Osteocyte (in vitro differentiated cells): ENCODE measurements at regions not wholly inside any gene's neighbourhood (a gene's known extent, or its start where the extent isn't known, plus 50 kb on each side); places are given as distances from the start of the nearest gene placed in this dataset.
"Not testable (repeated sequence)": the region's sequence is repeated elsewhere in the genome, so short reads cannot be mapped to it uniquely, and the experiment has no call there.

Experiments used
- DNase-seq: peaks from one replicate; pipeline ENCODE4 v3.0.0; 2021; ENCODE audit warnings: mixed read lengths; ENCODE audit not compliant: unreplicated experiment; ENCODE audit errors: extremely low spot score
- H3K27ac Mint-ChIP-seq: one replicate; pipeline ENCODE4 v1.8.0; 2021; ENCODE audit warnings: mild to moderate bottlenecking, mixed read lengths; ENCODE audit not compliant: unreplicated experiment
- H3K27me3 Mint-ChIP-seq: one replicate; pipeline ENCODE4 v1.8.0; 2021; ENCODE audit warnings: mixed read lengths; ENCODE audit not compliant: unreplicated experiment
- H3K36me3 Mint-ChIP-seq: one replicate; pipeline ENCODE4 v1.8.0; 2021; ENCODE audit warnings: mixed read lengths; ENCODE audit not compliant: unreplicated experiment
- H3K4me1 Mint-ChIP-seq: one replicate; pipeline ENCODE4 v1.8.0; 2021; ENCODE audit warnings: mixed read lengths; ENCODE audit not compliant: unreplicated experiment
- H3K4me3 Mint-ChIP-seq: one replicate; pipeline ENCODE4 v1.8.0; 2021; ENCODE audit warnings: mild to moderate bottlenecking, moderate library complexity, mixed read lengths; ENCODE audit not compliant: unreplicated experiment
- H3K9me3 Mint-ChIP-seq: one replicate; pipeline ENCODE4 v1.8.0; 2021; ENCODE audit warnings: mixed read lengths; ENCODE audit not compliant: unreplicated experiment
- TF ChIP-seq, protein P1 (sequence below): fragments of 200-600 bp; sonication (generic); IDR thresholded peaks from 2 replicates; pipeline ENCODE4 v1.5.0; 2021; ENCODE audit warnings: antibody characterized with exemption, mild to moderate bottlenecking, moderate library complexity

DNA sequence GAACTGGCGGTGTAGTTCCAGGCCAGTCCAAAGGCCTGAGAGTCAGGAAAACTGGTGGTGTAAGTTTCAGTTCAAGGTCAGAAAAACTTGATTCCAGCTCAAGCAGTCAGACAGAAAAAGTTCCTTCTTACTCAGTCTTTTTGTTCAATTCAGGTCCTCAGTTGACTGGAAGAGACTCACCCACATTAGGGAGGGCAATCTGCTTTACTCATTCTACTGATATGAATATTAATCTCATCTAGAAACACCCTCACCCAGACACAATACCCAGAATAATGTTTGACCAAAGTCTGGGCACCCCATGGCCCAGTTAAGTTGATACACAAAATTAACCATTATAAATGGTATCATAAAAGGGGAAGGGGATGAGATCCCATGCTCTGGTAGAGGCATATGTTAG is 50.1 kb upstream of the LTA4H start:
- no peak overlapping the region for H3K27ac Mint-ChIP-seq

DNA sequence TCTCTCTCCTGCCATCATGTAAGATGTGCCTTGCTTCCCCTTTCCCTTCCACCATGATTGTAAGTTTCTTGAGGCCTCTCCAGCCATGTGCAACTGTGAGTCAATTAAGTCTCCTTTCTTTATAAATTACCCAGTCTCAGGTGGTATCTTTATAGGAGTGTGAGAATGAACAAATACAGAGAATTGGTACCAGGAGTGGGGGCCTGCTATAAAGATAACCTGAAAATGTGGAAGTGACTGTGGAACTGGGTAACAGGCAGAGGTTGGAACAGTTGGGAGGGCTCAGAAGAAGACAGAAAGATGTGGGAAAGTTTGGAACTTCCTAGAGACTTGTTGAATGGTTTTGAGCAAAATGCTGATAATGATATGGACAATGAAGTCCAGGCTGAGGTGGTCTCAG is 50.8 kb upstream of the LTA4H start:
- not testable (repeated sequence) for H3K4me3 Mint-ChIP-seq

More for the DNA sequence above, 50.1 kb upstream of the LTA4H start:
- Mint-ChIP-seq H3K36me3 (no peaks in the 10 kb centered on the region), H3K4me1 (no peaks in the 10 kb centered on the region), H3K4me3 (no peak overlapping the region), H3K27me3 (no peaks in the 10 kb centered on the region), H3K9me3 (peaks cover 5% of the 10 kb centered on the region)
- no peak for DNase-seq
- TF ChIP-seq, protein P1, sequence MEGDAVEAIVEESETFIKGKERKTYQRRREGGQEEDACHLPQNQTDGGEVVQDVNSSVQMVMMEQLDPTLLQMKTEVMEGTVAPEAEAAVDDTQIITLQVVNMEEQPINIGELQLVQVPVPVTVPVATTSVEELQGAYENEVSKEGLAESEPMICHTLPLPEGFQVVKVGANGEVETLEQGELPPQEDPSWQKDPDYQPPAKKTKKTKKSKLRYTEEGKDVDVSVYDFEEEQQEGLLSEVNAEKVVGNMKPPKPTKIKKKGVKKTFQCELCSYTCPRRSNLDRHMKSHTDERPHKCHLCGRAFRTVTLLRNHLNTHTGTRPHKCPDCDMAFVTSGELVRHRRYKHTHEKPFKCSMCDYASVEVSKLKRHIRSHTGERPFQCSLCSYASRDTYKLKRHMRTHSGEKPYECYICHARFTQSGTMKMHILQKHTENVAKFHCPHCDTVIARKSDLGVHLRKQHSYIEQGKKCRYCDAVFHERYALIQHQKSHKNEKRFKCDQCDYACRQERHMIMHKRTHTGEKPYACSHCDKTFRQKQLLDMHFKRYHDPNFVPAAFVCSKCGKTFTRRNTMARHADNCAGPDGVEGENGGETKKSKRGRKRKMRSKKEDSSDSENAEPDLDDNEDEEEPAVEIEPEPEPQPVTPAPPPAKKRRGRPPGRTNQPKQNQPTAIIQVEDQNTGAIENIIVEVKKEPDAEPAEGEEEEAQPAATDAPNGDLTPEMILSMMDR = no peak

DNA sequence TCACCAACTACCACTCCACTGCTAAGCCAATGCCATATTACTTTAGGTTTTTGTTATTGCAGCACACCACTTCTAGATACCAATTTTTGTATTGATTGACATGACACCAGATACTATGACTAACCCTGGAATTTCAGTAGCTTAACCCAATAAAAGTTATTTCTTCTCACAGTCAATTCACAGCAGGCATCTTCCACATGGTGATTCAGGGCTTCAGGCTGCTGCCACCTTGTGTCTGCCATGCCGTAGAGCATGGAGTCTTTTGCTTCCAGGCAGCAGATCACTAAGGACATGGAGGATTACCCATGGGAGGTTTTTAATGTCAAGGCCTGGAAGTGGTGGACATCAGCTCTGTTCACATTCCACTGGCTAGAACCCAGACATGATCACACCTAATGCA is 56.4 kb upstream of the LTA4H start:
- H3K36me3 Mint-ChIP-seq = no peaks in the 10 kb centered on the region
- H3K4me3 Mint-ChIP-seq = no peak overlapping the region
- DNase-seq = no peak
- TF ChIP-seq, protein P1 = no peak
- H3K9me3 Mint-ChIP-seq = peaks cover 13% of the 10 kb centered on the region
- H3K27me3 Mint-ChIP-seq = no peaks in the 10 kb centered on the region
- no peak overlapping the region for H3K27ac Mint-ChIP-seq
- peaks cover 17% of the 10 kb centered on the region for H3K4me1 Mint-ChIP-seq

More for the DNA sequence above, 50.8 kb upstream of the LTA4H start:
- not testable (repeated sequence) for H3K4me1 Mint-ChIP-seq, DNase-seq, H3K36me3 Mint-ChIP-seq, H3K27me3 Mint-ChIP-seq, H3K27ac Mint-ChIP-seq
- H3K9me3 Mint-ChIP-seq = peaks cover 12% of the 10 kb centered on the region

DNA sequence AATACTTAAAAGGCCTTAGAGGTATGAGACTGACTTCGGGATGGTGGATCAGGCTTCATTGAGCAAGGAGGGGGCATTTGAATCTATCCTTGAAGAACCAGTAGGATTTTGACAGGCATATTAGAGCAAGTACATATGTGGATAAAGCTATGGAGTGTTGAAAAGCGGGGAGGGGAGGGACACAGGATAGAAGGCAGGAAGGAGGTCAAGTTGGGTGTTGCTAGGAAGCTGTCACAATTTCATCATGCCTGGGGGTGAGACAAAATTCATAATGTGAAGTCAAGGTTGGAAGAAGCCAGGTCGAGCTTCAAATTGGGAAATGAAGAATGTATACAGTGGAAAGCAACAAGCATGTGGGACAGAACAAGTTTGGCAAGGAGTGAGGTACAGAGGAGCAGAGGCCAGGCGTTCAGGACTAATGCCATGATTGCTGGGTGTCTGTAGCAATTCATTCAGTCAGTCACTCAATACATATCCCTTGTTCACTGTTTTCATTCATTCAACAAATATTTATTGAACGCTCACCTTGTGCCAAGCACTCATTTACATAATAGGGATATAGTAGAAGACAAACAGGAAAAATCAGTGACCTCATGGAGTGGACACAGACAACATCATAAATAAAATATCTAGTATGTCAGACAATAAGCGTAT is 58.3 kb upstream of the LTA4H start:
- no peaks in the 10 kb centered on the region for H3K27me3 Mint-ChIP-seq
- H3K9me3 Mint-ChIP-seq = peaks cover 13% of the 10 kb centered on the region
- no peak for DNase-seq
- H3K36me3 Mint-ChIP-seq = no peaks in the 10 kb centered on the region
- peak overlapping the region; percentile 19 for H3K27ac Mint-ChIP-seq
- peaks cover 17% of the 10 kb centered on the region for H3K4me1 Mint-ChIP-seq
- H3K4me3 Mint-ChIP-seq = no peak overlapping the region
- TF ChIP-seq, protein P1 = no peak

DNA sequence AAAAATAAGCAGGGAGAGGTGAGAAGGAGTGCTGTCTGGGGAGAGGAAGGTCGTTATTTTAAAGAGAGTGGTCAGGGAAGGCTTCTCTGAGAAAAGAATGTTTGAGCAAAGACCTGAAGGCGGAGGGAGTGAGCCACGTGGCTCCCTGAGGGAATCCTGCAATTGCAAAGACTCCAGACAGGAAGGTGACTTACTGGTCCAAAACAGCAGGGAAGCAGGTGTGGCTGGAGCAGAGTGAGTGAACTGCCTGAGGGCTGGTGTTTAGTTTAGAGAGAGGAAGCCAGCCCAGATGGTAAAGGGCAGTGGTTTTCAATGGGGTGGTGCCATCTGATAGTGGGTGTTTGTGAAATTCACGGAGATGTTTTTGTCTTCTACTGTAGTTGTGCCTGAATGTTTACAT is 58.8 kb upstream of the LTA4H start:
- TF ChIP-seq, protein P1 = no peak
- Mint-ChIP-seq H3K4me3 (no peak overlapping the region), H3K4me1 (peaks cover 17% of the 10 kb centered on the region), H3K27ac (peak overlapping the region; percentile 19), H3K27me3 (no peaks in the 10 kb centered on the region), H3K36me3 (no peaks in the 10 kb centered on the region), H3K9me3 (peaks cover 13% of the 10 kb centered on the region)
- DNase-seq = no peak
